Colon (tissue), 2 donors: ENCODE measurements at regions not wholly inside any gene's neighbourhood (a gene's known extent, or its start where the extent isn't known, plus 50 kb on each side); places are given as distances from the start of the nearest gene placed in this dataset.

ENCODE experiments used
- FAIRE-seq: peaks from 2 replicates; lab custom pipeline; 2012; peaks lifted over from hg19 to GRCh38; lab: Jason Lieb, UNC
- donor health status: control.
- donor health status: control.

GRCh38 chr19:30083125-30083681 is 141.2 kb downstream of the URI1 start:
- FAIRE-seq = no peak

DNA sequence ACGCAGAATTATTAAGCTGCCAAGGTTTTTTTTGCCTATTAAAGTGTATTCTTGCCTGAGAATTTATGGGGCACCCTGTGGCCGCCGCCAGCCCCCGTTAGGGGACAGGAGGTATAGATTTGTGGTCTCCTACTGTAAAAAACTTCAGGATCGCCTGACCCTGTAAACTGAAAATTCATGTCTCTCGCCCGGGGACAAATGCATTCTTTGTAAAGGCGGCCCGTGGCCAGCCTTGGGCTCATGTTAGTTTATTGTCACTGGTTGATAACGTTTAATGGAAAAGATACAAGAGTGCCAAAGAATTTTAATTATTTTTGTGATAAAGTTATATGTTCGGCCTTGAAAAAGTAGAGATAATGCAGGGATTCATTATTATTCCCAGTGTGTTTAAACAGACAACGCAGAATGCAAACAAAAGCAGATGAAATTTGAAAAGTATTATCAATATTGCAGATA is 141.7 kb downstream of the URI1 start:
- no peak for FAIRE-seq

DNA sequence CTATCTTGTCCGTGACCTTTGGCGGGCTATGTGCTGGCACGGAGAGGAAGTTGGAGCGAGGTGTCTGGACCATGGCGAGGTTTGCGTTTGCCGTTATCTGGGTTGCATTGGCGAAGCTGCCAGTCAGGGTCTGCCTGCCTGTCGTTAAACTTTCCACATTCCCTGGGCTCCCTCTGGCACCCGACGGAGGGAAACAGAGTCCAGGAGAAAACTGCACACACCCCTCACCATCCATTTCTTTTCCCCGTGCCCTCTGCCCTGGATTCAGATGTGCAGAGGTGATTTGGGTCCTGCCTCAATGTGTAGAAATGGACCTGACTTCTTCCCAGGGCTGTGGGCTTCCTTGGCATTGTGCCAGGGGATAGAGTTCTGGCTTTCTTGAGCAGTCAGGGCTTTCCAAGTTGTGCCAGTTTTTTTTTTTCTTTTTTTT is 142.4 kb downstream of the URI1 start:
- no peak for FAIRE-seq

GRCh38 chr19:30085394-30085793 is 143.4 kb downstream of the URI1 start:
- FAIRE-seq = no peak

DNA sequence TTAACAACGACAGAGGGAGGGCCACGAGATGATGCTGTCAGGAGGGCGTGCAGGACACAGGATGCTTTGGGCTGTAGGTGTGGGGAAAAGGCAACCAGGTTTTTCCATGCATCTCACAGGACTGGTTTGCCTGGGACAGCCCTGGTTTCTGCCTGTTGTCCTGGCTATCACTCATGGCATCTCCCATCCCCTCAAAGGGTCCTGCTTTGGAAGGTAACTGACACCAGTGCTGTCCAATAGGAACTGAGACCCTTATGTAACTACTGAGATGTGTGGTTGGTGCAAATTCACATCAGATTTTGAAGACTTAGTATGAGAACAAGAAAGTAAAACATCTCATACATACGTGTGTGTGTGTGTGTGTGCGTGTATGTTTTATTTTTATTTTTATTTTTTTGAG is 144.2 kb downstream of the URI1 start:
- no peak for FAIRE-seq

- no peak for FAIRE-seq
Measured at GRCh38 chr19:30086916-30087315, 144.9 kb downstream of the URI1 start.

DNA sequence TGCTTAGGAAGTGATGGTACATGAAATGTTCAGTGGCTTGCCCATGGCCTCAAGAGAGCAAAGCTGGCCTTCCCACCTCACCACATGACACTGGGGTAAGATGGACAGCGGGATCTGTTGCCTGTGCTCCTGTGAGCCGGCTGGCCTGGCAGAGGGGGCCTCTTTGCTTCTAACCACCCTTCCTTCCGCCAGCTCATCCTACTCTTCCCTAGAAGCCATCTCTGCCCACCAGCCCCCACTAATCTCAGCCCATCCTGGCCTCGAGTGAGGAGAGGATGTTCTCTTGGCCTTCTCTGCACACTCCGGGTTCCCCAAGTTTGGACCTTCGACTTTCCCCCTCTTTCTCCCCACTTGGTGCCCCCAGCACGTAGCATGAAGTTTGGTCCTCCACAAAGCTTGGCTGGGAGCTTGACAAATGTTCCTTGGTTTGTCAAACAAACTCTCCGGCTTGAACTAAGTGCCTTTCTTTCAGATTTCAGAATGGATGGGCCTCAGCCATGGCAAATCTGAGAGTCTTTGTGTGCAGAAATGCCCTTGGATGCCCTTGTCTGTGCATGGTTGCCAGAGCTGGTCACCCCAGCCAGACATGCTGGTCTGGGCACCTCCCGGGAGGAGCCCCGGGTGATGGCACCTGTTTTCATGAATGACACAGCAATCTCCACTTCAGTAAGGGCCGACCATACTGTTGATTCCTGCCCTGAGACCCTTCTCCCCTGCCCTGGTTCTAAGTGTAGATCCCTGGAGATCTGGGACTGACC is 145.5 kb downstream of the URI1 start:
- no peak for FAIRE-seq

GRCh38 chr19:30088567-30088966 is 146.5 kb downstream of the URI1 start:
- no peak for FAIRE-seq

GRCh38 chr19:30089086-30089665 is 147.1 kb downstream of the URI1 start:
- no peak for FAIRE-seq

- no peak for FAIRE-seq
Measured at GRCh38 chr19:30090476-30090875, 148.4 kb downstream of the URI1 start.

- no peak for FAIRE-seq
Measured at GRCh38 chr19:30090963-30091362, 148.9 kb downstream of the URI1 start.

- no peak for FAIRE-seq
Measured at GRCh38 chr19:30091456-30091855, 149.4 kb downstream of the URI1 start.

GRCh38 chr19:30091856-30092255 is 149.8 kb downstream of the URI1 start:
- no peak for FAIRE-seq

GRCh38 chr19:30092721-30093569 is 150.9 kb downstream of the URI1 start:
- FAIRE-seq = no peak

DNA sequence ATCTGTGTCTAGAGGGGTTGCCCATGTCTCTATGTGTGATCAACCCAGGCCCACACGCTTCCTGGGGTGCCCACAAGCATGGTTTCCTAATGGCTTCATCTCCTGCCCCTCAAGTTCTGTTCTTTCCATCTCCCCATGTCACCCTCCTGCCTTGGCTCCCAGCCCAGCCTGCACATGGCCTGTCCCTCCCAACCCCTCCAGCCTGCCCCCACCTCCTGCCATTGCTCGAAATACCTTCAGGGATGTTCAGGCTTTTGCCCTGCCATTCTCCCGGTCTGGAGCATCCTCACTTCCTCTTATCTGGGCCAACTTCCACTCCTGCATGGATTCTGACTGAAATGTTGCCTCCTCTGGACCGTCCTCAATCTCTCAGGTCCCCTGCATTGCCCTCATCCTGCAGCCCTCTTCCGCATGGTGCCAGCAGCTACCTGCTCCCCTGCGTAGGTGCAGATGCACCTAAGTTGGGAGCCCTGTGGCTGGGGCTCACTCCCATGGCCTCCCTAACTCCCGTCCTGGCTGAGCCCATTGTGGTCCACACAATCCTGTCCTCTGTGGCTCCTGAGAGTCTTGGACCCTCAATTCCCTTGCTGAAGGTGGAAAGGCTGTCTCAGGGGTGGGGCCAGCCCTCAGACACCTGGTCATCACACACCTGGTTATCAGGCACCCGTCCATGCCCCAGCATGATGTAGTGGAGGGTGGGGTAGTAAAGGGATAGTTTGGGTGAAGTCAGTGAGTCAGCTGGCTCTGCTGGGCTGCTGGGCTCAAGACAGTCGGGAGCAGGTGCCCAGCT is 152.1 kb downstream of the URI1 start:
- FAIRE-seq = no peak

GRCh38 chr19:30094756-30095140 is 152.7 kb downstream of the URI1 start:
- no peak for FAIRE-seq

DNA sequence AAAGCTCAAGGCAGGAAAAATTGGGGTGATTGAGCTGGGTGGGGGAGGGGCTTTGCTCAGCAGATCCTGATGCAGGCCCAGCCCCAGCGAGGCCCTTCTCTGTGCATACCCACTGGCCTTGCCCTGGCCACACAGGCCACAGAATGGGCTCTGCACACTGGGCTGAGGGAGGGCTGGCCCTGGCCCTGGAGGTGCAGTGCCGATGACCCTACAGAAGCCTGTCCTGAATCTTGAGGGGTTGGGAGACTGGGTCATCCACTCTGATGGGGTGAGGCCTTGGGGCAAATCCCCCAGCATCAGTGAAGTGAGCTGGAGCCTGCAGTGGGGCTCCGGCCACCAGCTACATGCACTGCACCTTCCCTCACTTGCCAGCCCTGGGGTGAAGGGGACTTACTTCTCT is 153.1 kb downstream of the URI1 start:
- no peak for FAIRE-seq

DNA sequence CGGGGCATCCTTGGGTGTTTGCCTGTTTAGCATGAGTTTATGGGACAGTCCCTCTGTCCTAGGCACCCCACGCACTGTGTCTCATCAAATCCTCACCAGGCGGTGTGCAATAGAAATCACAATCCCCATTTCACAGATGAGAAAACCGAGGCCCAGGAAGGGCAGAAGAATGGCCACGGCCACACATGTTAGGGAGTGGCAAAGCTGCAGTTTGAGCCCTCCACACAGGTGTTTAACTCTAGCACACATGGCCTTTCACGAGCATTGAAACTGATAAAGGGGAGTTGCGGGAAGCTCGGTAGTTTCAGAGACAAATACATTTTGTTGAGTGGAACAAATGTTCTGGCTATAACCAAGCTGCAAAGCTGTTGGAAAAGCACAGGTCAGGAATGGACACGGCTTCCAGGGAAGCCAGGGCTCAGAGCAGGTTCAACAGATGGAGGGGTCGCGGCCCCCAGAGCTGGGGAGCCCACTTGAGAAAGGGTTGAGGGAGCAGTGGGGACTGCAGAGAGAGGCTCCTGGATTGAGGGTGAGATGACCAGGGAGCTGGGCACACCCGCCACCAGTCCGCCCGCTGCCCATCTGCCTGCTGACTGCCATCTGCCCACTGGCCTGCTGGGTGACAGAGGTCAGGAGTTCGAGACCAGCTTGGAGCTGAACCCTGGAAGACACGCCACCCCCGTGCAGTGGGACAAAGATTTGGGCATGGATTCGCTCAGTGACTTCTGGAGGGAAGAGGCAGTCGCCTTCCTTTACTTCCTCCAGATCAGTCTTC is 154.7 kb downstream of the URI1 start:
- no peak for FAIRE-seq

DNA sequence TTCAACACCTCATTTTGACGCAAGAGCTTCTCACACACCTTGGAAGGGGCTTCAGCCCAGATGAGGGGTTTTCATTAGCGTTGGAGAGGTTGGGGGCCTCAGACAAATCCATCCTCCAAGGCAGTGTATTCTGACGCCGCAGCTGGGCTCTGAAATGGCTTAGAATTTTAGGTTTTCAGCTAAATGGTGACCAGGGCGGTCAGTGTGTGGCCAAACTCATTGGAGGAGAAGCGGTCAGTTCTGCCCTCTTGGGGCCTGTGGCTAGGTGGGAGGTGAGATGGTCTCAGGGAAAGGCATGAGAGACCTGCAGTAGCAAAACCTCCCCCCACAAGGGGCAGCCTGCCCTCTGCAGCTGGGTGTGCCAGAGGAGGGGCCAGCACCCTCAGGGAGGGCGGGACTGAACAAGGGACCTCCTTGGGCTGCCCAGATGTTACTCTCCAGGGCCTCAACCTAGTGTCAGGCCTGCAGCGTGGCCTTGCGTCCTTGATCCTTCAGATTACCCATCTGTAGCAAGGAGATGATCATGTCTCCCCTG is 155.8 kb downstream of the URI1 start:
- no peak for FAIRE-seq

DNA sequence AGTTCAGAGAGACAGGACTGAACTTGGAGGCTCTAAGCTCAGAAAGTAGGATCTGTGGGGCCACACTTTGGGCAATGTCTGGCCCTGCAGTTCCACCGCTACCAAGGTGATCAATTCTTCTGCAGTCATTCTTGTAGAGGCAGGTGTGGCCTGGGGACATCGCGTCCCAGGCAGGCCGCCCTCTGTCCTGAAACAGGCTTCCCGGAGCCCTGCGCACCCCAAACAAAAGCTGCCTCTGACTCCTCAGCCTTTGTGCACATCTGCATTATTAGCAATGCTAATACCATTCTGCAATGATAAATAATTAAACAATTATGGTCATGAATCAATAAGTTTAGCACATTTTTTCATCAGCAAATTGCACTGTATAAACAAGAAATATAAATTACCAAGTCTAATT is 160.2 kb downstream of the URI1 start:
- no peak for FAIRE-seq

GRCh38 chr19:30102666-30103065 is 160.6 kb downstream of the URI1 start:
- FAIRE-seq = no peak
